CD14-positive monocyte (primary cell): ENCODE measurements at regions not wholly inside any gene's neighbourhood (a gene's known extent, or its start where the extent isn't known, plus 50 kb on each side); places are given as distances from the start of the nearest gene placed in this dataset.

Experiments used
- DNase-seq, 3 donors: peaks; one replicate each; pipeline ENCODE4 v3.0.0-alpha.2; 2011 to 2022
- H2AFZ ChIP-seq: 2 replicates; pipeline ENCODE4 v1.6.0; 2012; ENCODE audit warnings: mild to moderate bottlenecking, low read depth, low read length, inconsistent platforms; ENCODE audit not compliant: insufficient read depth, poor library complexity, severe bottlenecking
- H3K27ac ChIP-seq, 2 donors: 1 replicate in 1 of 2; 2 replicates in 1 of 2; pipeline ENCODE4 v1.5.1; 2012 to 2013; ENCODE audit warnings: low read length in 2 of 2, control low read depth in 1 of 2, inconsistent platforms in 1 of 2, low read depth in 1 of 2, mild to moderate bottlenecking in 1 of 2
- H3K27me3 ChIP-seq, 2 donors: one replicate each; pipeline versions ENCODE4 v1.6.0 to v1.6.1; 2011 to 2013; ENCODE audit warnings: low read length in 2 of 2; ENCODE audit not compliant: control insufficient read depth in 2 of 2, insufficient read depth in 2 of 2
- H3K36me3 ChIP-seq, 2 donors: replicated peaks in 1 of 2; 1 replicate in 1 of 2; 2 replicates in 1 of 2; pipeline versions ENCODE4 v1.5.1 to v1.6.1; 2012 to 2013; ENCODE audit warnings: low read length in 2 of 2, control low read depth in 1 of 2, inconsistent platforms in 1 of 2, mild to moderate bottlenecking in 1 of 2; ENCODE audit not compliant: insufficient read depth in 2 of 2, control insufficient read depth in 1 of 2
- H3K4me1 ChIP-seq, 2 donors: 1 replicate in 1 of 2; 2 replicates in 1 of 2; pipeline versions ENCODE4 v1.5.1 to v1.6.1; 2012 to 2013; ENCODE audit warnings: low read length in 2 of 2, control low read depth in 1 of 2, inconsistent platforms in 1 of 2, mild to moderate bottlenecking in 1 of 2, moderate library complexity in 1 of 2; ENCODE audit not compliant: insufficient read depth in 2 of 2, control insufficient read depth in 1 of 2
- H3K4me2 ChIP-seq: replicated peaks from 2 replicates; pipeline ENCODE3; 2012; ENCODE audit warnings: low read length, moderate library complexity, mild to moderate bottlenecking; ENCODE audit not compliant: poor library complexity, severe bottlenecking; ENCODE audit errors: extremely low read depth
- H3K4me3 ChIP-seq, 3 experiments: fragments of 200-600 bp in 1 of 3; sonication (generic) in 1 of 3; replicated peaks in 1 of 3; 1 replicate in 2 of 3; 2 replicates in 1 of 3; pipeline ENCODE4 v1.5.1; 2011 to 2013; ENCODE audit warnings: low read length in 3 of 3, mild to moderate bottlenecking in 3 of 3, control low read depth in 2 of 3, low read depth in 2 of 3, inconsistent platforms in 1 of 3, moderate library complexity in 1 of 3
- H3K79me2 ChIP-seq: 2 replicates; pipeline ENCODE4 v1.6.0; 2012; ENCODE audit warnings: mild to moderate bottlenecking, control low read depth, inconsistent platforms, low read length, moderate library complexity; ENCODE audit not compliant: insufficient read depth
- H3K9ac ChIP-seq: 2 replicates; pipeline ENCODE4 v1.6.0; 2017; ENCODE audit warnings: low read length, mild to moderate bottlenecking; ENCODE audit not compliant: insufficient read depth, poor library complexity, severe bottlenecking
- H3K9me3 ChIP-seq, 2 donors: replicated peaks in 1 of 2; 1 replicate in 1 of 2; 2 replicates in 1 of 2; pipeline versions ENCODE4 v1.5.1 to v1.6.1; 2012 to 2013; ENCODE audit warnings: low read length in 2 of 2, control low read depth in 1 of 2; ENCODE audit not compliant: control insufficient read depth in 1 of 2, insufficient read depth in 1 of 2
- H4K20me1 ChIP-seq: 2 replicates; pipeline ENCODE4 v1.6.0; 2012; ENCODE audit warnings: mild to moderate bottlenecking, low read length, control low read depth, moderate library complexity; ENCODE audit not compliant: insufficient read depth
- H3K27ac Mint-ChIP-seq, 7 donors: one replicate each; pipeline ENCODE4 v1.8.0; 2020; ENCODE audit warnings: mild to moderate bottlenecking in 7 of 7, mixed read lengths in 7 of 7, moderate library complexity in 6 of 7, inconsistent platforms in 2 of 7
- H3K27me3 Mint-ChIP-seq, 3 donors: one replicate each; pipeline ENCODE4 v1.8.0; 2021 to 2022; ENCODE audit warnings: low read depth in 3 of 3, mild to moderate bottlenecking in 3 of 3, mixed read lengths in 3 of 3, moderate library complexity in 3 of 3, inconsistent platforms in 1 of 3
- H3K36me3 Mint-ChIP-seq, 2 donors: one replicate each; pipeline ENCODE4 v1.8.0; 2020; ENCODE audit warnings: mixed read lengths in 2 of 2, inconsistent platforms in 1 of 2, mild to moderate bottlenecking in 1 of 2
- H3K4me1 Mint-ChIP-seq: one replicate; pipeline ENCODE4 v1.8.0; 2020; ENCODE audit warnings: mild to moderate bottlenecking, mixed read lengths
- H3K4me3 Mint-ChIP-seq, 2 donors: one replicate each; pipeline ENCODE4 v1.8.0; 2020; ENCODE audit warnings: mild to moderate bottlenecking in 2 of 2, mixed read lengths in 2 of 2, moderate library complexity in 1 of 2
- H3K9me3 Mint-ChIP-seq, 7 donors: one replicate each; pipeline ENCODE4 v1.8.0; 2020 to 2022; ENCODE audit warnings: mixed read lengths in 7 of 7, mild to moderate bottlenecking in 6 of 7, moderate library complexity in 6 of 7, inconsistent platforms in 2 of 7
- CTCF ChIP-seq: fragments of 200-600 bp; IDR thresholded peaks from one replicate; pipeline ENCODE4 v1.8.0; 2022; ENCODE audit warnings: antibody characterized with exemption, mild to moderate bottlenecking
- WGBS: methylation state at CpG from one replicate; pipeline ENCODE4 v1.1.5; 2013; ENCODE audit warnings: missing lambda C conversion rate; ENCODE audit not compliant: insufficient coverage; 5-methylcytosine and 5-hydroxymethylcytosine counted together
- intact Hi-C, 2 donors: fragments of 100-400 bp; cut with micrococcal nuclease; formaldehyde crosslinking; loops; one replicate each; pipeline versions ENCODE4 v1.15.0 to v1.15.1; 2023

DNA sequence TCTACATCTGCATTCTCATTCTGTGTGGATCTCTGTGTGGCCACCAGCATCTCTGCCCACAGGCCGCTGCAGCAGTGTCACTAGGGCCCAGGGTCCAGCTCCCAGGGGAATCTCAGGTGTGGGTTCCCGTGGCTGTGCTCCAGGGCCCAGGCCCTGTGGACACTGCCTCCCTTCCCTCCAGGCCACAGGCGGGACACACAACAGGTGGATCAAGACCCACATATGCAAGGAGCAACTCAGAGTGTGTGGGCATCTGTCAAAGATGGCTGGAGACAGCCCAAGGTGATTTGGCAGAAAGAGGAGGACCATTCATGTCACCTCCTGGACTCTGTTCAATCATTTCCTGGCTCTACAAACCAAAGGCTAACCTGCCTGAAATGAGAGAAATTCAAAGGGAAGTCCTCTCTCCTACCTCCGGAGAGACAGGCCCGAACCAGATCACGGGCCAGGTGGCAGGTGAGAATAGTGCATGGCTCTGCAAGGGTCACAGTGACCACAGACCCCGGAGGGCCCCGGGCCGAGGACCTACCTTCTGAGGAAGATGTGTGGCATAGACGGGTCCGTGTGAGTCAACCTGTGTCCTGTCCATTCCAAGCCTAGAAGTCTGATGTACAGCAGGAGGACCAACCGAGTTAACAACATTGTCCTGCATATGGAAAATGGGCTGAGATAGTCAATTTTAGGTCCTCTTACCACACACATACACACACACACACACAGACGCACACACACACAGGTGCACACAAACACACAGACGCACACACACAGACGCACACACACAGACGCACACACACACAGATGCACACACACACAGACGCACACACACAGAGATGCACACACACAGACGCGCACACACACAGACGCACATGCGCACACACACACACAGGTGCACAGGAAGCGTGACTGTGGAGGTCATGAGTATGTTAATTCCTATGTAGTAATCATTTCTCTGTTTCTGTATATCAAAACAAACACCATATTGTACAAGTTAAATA lies 1068.5 kb downstream of the BRD1 start:
- Histone ChIP-seq H3K79me2 (no peaks in the 10 kb centered on the region), H3K9me3 (no peaks in the 10 kb centered on the region), H3K4me3 (no peak overlapping the region), H3K27ac (no peak overlapping the region), H3K4me1 (no peaks in the 10 kb centered on the region), H3K9ac (no peak overlapping the region), H3K27me3 (no peaks in the 10 kb centered on the region), H3K4me2 (no peak overlapping the region), H2AFZ (no peak overlapping the region), H4K20me1 (no peaks in the 10 kb centered on the region), H3K36me3 (no peaks in the 10 kb centered on the region)
- no peak for TF ChIP-seq CTCF
- H3K27ac Mint-ChIP-seq, result no peak overlapping the region
- H3K27me3 Mint-ChIP-seq, result peaks cover 0 to 6% (median 4%) of the 10 kb centered on the region in 3 donors
- peak in 1 of 3 donors; percentile 1 for DNase-seq
- H3K4me1 Mint-ChIP-seq, result no peaks in the 10 kb centered on the region
- H3K9me3 Mint-ChIP-seq, result peaks cover 0 to 13% (median 3%) of the 10 kb centered on the region in 7 donors
- H3K36me3 Mint-ChIP-seq, result no peaks in the 10 kb centered on the region
- no peak overlapping the region for H3K4me3 Mint-ChIP-seq
- WGBS, result 44% methylated on average over 2 of the region's 22 CpGs
- intact Hi-C loops, result no loop called here

- Mint-ChIP-seq H3K4me1 (no peaks in the 10 kb centered on the region), H3K36me3 (no peaks in the 10 kb centered on the region), H3K9me3 (peaks cover 0 to 19% (median 3%) of the 10 kb centered on the region in 7 donors), H3K27me3 (peaks cover 0 to 6% (median 4%) of the 10 kb centered on the region in 3 donors), H3K4me3 (no peak overlapping the region), H3K27ac (no peak overlapping the region)
- Histone ChIP-seq H4K20me1 (no peaks in the 10 kb centered on the region), H3K4me3 (no peak overlapping the region), H3K4me2 (no peak overlapping the region), H3K27ac (no peak overlapping the region), H2AFZ (no peak overlapping the region), H3K79me2 (no peaks in the 10 kb centered on the region), H3K9me3 (no peaks in the 10 kb centered on the region), H3K27me3 (no peaks in the 10 kb centered on the region), H3K9ac (no peak overlapping the region), H3K4me1 (no peaks in the 10 kb centered on the region), H3K36me3 (no peaks in the 10 kb centered on the region)
- DNase-seq, result peak in 1 of 3 donors; percentile 1
- 94% methylated on average over 16 of the region's 17 CpGs for WGBS
- intact Hi-C loops, result no loop called here
- TF ChIP-seq CTCF, result no peak
These were observed 1069.6 kb downstream of the BRD1 start for GRCh38 chr22:48757985-48758561.
